Liver (tissue), 3 donors: ENCODE measurements at regions not wholly inside any gene's neighbourhood (a gene's known extent, or its start where the extent isn't known, plus 50 kb on each side); places are given as distances from the start of the nearest gene placed in this dataset.

Source experiments
- EGR1 ChIP-seq, 2 donors: IDR thresholded peaks; 2 replicates each; pipeline ENCODE4 v1.6.1; 2016 to 2018; ENCODE audit warnings: antibody characterized with exemption in 2 of 2, low read depth in 2 of 2
- FOXA1 ChIP-seq: IDR thresholded peaks from 2 replicates; pipeline ENCODE4 v1.6.1; 2016; ENCODE audit warnings: antibody characterized with exemption
- GABPA ChIP-seq, 2 donors: IDR thresholded peaks in 1 of 2; conservative IDR thresholded peaks in 1 of 2; 2 replicates each; pipeline ENCODE4 v1.6.1; 2016; ENCODE audit warnings: antibody characterized with exemption in 2 of 2, mild to moderate bottlenecking in 1 of 2, moderate library complexity in 1 of 2
- HNF4A ChIP-seq, 2 donors: conservative IDR thresholded peaks; 2 replicates each; pipeline ENCODE4 v1.6.1; 2016; ENCODE audit warnings: antibody characterized with exemption in 2 of 2, mild to moderate bottlenecking in 2 of 2
- NR2F2 ChIP-seq: IDR thresholded peaks from 2 replicates; pipeline ENCODE4 v1.6.1; 2016; ENCODE audit warnings: antibody characterized with exemption
- TAF1 ChIP-seq: conservative IDR thresholded peaks from 2 replicates; pipeline ENCODE4 v1.6.1; 2016; ENCODE audit warnings: antibody characterized with exemption, mild to moderate bottlenecking
- TF ChIP-seq, protein P1 (sequence below): fragments of 150-350 bp; IDR thresholded peaks from 2 replicates; pipeline ENCODE4 v1.5.1; 2017; ENCODE audit warnings: improper control_type of control experiment, low read depth, low read length; ENCODE audit not compliant: missing input control
- TF ChIP-seq, protein P2 (sequence below): IDR thresholded peaks from 2 replicates; pipeline ENCODE4 v1.6.1; 2016; ENCODE audit warnings: antibody characterized with exemption
- TF ChIP-seq, protein P3 (sequence below): IDR thresholded peaks from 2 replicates; pipeline ENCODE4 v1.6.1; 2016; ENCODE audit warnings: antibody characterized with exemption
- donor health status: healthy.
- donor health status: healthy.

DNA sequence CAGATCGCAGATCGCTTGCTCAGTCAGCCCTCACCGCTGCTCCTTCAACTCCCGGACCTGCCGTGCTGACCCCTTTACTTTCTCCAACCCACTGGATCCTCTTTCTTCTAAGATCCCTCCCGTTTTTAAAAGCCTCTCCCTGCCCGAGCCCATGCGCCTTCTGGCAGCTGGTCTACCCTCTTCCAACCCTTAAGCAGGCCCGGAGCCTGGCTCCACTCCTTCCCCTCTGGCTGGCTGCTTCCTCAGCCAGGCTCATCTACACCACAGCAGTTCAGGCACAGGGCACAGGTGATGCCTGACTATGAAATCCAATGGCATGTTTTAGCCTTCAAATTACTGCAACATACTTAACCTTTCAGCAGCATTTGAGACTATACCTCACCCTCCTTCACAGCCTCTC, 63.8 kb upstream of the PABPC3 start:
- TF ChIP-seq, protein P1, sequence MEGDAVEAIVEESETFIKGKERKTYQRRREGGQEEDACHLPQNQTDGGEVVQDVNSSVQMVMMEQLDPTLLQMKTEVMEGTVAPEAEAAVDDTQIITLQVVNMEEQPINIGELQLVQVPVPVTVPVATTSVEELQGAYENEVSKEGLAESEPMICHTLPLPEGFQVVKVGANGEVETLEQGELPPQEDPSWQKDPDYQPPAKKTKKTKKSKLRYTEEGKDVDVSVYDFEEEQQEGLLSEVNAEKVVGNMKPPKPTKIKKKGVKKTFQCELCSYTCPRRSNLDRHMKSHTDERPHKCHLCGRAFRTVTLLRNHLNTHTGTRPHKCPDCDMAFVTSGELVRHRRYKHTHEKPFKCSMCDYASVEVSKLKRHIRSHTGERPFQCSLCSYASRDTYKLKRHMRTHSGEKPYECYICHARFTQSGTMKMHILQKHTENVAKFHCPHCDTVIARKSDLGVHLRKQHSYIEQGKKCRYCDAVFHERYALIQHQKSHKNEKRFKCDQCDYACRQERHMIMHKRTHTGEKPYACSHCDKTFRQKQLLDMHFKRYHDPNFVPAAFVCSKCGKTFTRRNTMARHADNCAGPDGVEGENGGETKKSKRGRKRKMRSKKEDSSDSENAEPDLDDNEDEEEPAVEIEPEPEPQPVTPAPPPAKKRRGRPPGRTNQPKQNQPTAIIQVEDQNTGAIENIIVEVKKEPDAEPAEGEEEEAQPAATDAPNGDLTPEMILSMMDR: no peak
- no peak for TF ChIP-seq GABPA (IDR thresholded peaks at IDR 0.05 in 1 of 2, conservative IDR thresholded peaks at IDR 0.05 in 1 of 2)
- no peak for TF ChIP-seq EGR1 (IDR thresholded peaks at IDR 0.05; ENCODE audit: low read depth in 2 of 2)
- TF ChIP-seq, protein P2, sequence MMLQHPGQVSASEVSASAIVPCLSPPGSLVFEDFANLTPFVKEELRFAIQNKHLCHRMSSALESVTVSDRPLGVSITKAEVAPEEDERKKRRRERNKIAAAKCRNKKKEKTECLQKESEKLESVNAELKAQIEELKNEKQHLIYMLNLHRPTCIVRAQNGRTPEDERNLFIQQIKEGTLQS: no peak
- no peak for TF ChIP-seq HNF4A (conservative IDR thresholded peaks at IDR 0.05)
- TF ChIP-seq NR2F2: no peak
- TF ChIP-seq, protein P3, sequence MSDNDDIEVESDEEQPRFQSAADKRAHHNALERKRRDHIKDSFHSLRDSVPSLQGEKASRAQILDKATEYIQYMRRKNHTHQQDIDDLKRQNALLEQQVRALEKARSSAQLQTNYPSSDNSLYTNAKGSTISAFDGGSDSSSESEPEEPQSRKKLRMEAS: no peak
- no peak for TF ChIP-seq FOXA1
- no peak for TF ChIP-seq TAF1
